Stimulated activated naive CD8-positive, alpha-beta T cell treated with anti-CD3 and anti-CD28 coated beads, Interleukin-15, Interleukin-2, amounts not matched to agents 100 ng/mL and 50 ng/mL, for 24 hours (primary cell): ENCODE measurements at regions not wholly inside any gene's neighbourhood (a gene's known extent, or its start where the extent isn't known, plus 50 kb on each side); places are given as distances from the start of the nearest gene placed in this dataset.

Experiments
- H3K27ac Mint-ChIP-seq: one replicate; pipeline ENCODE4 v1.8.0; 2021; ENCODE audit warnings: mild to moderate bottlenecking, mixed read lengths
- H3K27me3 Mint-ChIP-seq: one replicate; pipeline ENCODE4 v1.8.0; 2021; ENCODE audit warnings: mixed read lengths
- H3K36me3 Mint-ChIP-seq: one replicate; pipeline ENCODE4 v1.8.0; 2021; ENCODE audit warnings: low read depth, mixed read lengths
- H3K4me1 Mint-ChIP-seq: one replicate; pipeline ENCODE4 v1.8.0; 2021; ENCODE audit warnings: low read depth, mixed read lengths
- H3K4me3 Mint-ChIP-seq: one replicate; pipeline ENCODE4 v1.8.0; 2021; ENCODE audit warnings: mild to moderate bottlenecking, mixed read lengths
- H3K9me3 Mint-ChIP-seq: one replicate; pipeline ENCODE4 v1.8.0; 2021; ENCODE audit warnings: mixed read lengths

DNA sequence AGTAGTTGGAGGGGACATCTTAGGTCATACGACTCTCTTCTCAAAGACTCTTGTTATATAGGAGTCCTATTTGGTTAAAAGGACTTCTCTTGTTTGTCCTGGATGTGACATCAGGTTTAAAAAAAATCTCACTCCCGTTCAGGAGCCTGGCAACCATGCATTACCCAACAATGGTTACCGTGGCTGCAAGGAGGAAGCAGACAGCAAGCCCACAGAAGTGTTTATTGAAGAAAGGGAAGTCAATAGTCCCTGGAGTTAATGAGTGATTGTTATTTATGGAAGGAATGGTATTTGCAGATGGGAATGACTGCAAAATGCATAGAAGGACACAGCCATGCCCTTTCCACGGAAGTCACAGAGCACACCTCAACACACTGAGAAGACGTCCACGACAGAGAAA lies 75.9 kb upstream of the ENPP6 start:
- no peaks in the 10 kb centered on the region for H3K9me3 Mint-ChIP-seq
- H3K27me3 Mint-ChIP-seq = peaks cover 5% of the 10 kb centered on the region
- H3K4me1 Mint-ChIP-seq = peaks cover 25% of the 10 kb centered on the region
- no peaks in the 10 kb centered on the region for H3K36me3 Mint-ChIP-seq
- H3K27ac Mint-ChIP-seq = no peak overlapping the region
- H3K4me3 Mint-ChIP-seq = no peak overlapping the region

DNA sequence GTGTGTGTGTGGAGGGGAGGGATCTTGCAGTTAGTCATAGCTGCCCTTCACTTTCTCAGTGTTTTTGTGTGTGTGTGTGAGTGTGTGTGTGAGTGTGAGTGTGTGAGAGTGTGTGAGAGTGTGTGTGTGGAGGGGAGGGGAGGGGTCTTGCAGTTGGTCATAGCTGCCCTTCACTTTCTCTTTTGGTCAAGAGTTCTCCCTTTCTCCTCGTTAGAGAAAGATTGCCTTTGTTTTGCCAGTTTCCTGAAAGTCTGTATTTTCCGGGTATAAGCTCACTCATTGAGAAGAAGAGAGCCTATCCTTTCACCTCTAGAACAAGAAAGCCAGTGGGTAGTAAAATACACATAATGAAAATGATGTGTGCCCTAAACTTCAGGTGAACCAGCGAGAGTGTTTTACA lies 75.2 kb upstream of the ENPP6 start:
- Mint-ChIP-seq H3K4me3 (no peak overlapping the region), H3K27ac (no peak overlapping the region), H3K9me3 (no peaks in the 10 kb centered on the region), H3K36me3 (no peaks in the 10 kb centered on the region), H3K4me1 (peaks cover 32% of the 10 kb centered on the region), H3K27me3 (peaks cover 5% of the 10 kb centered on the region)

DNA sequence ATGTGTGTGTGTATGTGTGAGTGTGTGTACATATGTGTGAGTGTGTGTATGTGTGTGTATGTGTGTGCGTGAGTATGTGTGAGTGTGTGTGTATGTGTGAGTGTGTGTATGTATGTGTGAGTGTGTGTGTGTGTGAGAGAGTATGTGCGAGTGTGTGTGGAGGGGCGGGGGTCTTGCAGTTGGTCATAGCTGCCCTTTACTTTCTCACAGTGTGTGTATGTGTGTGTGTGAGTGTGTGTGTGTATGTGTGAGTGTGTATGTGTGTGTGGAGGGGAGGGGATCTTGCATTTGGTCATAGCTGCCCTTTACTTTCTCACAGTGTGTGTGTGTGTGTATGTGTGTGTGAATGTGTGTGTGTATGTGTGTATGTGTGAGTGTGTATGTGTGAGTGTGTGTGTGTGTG lies 74.8 kb upstream of the ENPP6 start:
- no peak overlapping the region for H3K27ac Mint-ChIP-seq
- peaks cover 5% of the 10 kb centered on the region for H3K27me3 Mint-ChIP-seq
- no peaks in the 10 kb centered on the region for H3K36me3 Mint-ChIP-seq
- H3K4me1 Mint-ChIP-seq = peaks cover 36% of the 10 kb centered on the region
- no peaks in the 10 kb centered on the region for H3K9me3 Mint-ChIP-seq
- H3K4me3 Mint-ChIP-seq = no peak overlapping the region

DNA sequence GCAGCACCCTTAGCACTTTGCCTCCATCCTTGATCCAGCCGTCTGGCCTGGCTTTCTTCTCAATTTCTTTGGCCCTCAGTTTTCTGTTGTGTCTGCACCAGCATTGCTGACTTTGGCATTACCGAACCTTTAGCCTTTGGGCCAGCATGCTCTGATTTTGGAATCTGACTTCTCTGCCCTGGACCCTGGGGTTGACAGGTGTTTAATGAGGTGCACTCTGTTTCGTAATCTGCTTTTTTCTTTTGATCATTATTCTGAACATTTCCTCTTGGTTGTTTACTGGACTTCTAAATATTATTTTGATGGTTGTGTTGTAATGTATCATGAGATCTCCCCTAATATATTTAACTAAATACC lies 71.5 kb upstream of the ENPP6 start:
- Mint-ChIP-seq H3K27me3 (no peaks in the 10 kb centered on the region), H3K4me1 (peaks cover 50% of the 10 kb centered on the region), H3K36me3 (no peaks in the 10 kb centered on the region), H3K27ac (peak overlapping the region; percentile 89), H3K9me3 (no peaks in the 10 kb centered on the region), H3K4me3 (peak overlapping the region; percentile 40)

DNA sequence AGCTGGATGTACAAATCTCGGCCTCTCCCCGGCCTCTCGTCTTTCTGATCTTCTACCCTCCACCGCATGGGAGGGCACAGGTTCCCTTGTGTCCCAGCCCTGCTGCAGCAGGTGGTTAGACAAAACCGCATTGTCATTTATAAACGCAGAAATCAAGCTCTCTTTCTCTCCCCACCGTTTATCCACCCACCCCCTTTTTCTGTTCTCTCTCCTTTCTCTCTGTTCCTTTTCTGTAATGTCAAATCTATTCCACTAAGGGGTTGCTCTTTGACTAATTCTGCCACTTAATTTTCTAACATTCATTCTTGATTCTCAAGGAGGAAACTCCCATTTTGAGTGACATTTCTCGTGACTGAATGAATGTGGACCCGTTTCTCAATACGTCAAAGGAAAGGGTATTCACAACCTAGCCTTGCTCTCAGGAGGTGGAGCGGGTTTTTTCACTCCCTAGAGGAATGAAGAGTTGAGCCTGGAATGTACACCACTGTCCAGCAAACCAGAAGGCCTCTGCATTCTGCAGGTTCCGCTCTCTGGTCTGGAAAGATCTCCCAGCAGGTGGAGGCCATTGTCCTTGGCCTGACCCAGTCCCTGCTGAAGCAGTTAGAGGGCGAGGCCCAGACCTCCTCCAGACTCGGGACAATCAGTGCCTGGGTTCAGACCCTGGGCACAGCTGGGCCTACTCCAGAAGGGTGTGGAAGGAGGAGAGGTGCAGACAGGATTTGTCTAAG lies 70.9 kb upstream of the ENPP6 start:
- H3K27me3 Mint-ChIP-seq = no peaks in the 10 kb centered on the region
- H3K9me3 Mint-ChIP-seq = no peaks in the 10 kb centered on the region
- H3K4me3 Mint-ChIP-seq = peak overlapping the region; percentile 63
- H3K4me1 Mint-ChIP-seq = peaks cover 53% of the 10 kb centered on the region
- H3K27ac Mint-ChIP-seq = peak overlapping the region; percentile 89
- H3K36me3 Mint-ChIP-seq = no peaks in the 10 kb centered on the region

DNA sequence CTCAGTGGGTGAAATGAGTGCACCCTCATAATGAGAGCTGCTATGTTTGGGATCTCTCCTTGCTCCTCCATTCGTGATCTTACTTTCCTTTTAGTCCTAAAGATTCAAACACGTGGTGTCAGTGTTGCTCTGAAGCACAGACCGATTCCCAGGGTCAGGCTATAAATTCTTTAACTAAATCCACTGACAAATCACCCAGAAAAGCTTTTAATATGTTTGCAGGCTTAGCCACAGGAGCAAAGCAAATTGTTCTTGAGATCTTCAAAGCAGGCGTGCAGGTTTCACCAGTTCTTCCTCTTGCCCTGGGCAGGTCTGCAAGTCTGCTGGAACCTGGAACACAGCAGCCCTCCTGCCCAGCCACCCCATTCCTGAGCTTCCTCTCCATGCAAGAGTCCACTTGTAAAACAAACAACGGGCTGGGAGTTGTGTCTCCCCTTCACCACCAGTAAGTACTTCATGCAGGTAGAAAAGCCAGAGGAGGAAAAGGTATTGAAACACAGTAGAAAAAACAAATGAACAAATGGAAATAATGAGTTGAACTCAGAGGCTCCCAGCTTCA lies 70.1 kb upstream of the ENPP6 start:
- Mint-ChIP-seq H3K27ac (peak overlapping the region; percentile 89), H3K9me3 (no peaks in the 10 kb centered on the region), H3K27me3 (no peaks in the 10 kb centered on the region), H3K4me1 (peaks cover 62% of the 10 kb centered on the region), H3K36me3 (no peaks in the 10 kb centered on the region), H3K4me3 (peak overlapping the region; percentile 63)

DNA sequence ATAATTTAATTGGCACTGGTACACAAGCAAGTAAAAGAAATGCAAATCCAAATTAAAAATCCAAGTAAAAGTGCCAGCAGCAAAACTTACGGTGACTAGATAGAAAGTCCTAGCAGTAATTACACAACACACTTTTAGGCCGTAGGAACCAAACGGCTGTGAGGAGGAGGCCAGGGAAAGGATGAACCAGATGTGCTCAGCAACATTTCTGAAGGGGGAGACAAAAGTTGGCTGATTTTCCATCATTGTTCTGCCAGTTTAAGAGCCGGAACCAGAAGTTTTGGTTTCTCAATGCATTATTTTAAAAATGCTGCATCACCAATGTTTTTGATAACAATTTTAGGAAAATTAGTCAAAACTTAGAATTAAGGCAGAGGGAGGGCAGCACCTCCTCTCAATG lies 68.7 kb upstream of the ENPP6 start:
- Mint-ChIP-seq H3K27ac (no peak overlapping the region), H3K4me3 (no peak overlapping the region), H3K36me3 (no peaks in the 10 kb centered on the region), H3K27me3 (no peaks in the 10 kb centered on the region), H3K4me1 (peaks cover 76% of the 10 kb centered on the region), H3K9me3 (no peaks in the 10 kb centered on the region)

DNA sequence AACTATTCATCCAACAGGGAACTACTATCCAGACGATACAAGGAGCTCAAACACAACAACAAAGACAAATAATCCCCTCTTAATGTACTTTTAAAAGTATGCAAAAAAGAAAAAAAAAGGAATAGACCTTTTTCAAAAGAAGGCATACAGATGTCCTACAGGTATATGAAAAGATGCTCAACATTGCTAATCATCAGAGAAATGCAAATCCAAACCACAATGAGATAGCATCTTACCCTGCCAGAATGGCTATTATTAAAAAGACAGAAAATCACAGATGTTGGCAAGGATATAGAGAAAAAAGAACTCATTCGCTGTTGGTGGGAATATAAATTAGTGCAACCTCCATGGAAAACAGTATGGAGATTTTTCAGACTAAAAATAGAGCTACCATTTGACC lies 67.1 kb upstream of the ENPP6 start:
- Mint-ChIP-seq H3K36me3 (no peaks in the 10 kb centered on the region), H3K27ac (no peak overlapping the region), H3K4me1 (peaks cover 79% of the 10 kb centered on the region), H3K27me3 (no peaks in the 10 kb centered on the region), H3K9me3 (no peaks in the 10 kb centered on the region), H3K4me3 (no peak overlapping the region)

DNA sequence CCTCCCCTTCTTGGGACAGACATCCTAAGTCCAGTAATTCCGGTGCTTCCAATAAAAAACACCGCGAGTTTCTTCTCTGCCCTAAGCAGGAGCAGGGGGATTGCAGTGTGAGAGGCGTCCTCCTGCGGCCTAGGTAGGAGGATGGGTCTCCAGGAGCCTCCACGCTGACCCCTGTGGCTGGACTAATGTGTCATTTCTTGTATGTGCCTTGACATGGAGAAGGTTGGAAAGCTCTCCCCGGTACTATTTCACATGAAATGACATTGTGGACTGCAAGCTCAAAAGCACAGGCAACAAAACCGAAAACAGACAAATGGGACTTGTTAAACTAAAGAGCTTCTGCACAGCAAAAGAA lies 66.6 kb upstream of the ENPP6 start:
- Mint-ChIP-seq H3K36me3 (no peaks in the 10 kb centered on the region), H3K9me3 (no peaks in the 10 kb centered on the region), H3K4me3 (no peak overlapping the region), H3K4me1 (peaks cover 78% of the 10 kb centered on the region), H3K27ac (no peak overlapping the region), H3K27me3 (no peaks in the 10 kb centered on the region)

DNA sequence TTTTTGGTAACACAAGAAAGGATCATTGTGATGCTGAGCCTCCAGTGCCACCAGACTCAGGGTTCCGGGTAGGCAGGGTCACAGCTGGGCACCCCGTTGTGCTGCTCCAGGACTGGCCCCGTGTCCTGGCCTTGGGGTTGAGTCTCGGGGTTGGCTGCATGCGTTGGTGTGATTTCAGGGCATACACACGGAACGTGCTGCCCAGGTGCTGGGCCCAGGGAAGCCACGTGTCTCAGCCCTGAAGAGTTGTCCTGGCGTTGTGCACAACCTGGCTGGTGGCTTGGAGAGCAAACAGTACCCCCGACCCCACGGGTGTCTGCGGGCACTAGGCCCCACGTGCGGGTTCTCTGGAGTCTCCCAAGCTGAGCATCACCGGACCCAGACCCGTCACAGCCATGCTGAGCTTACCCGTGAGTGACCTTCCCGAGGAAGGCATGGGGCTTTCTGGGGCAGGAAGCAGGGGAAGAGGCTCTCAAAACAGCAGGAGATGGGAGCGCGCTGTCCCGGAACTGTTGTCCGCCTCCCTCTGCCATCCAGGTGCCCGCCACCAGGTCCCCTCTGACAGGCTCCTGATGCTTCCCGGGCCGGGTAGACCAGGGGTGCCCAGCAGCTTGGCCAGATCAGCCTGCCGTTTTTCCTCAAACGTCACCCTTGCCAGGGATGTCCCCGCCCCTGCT lies 66.1 kb upstream of the ENPP6 start:
- H3K4me1 Mint-ChIP-seq = peaks cover 73% of the 10 kb centered on the region
- no peaks in the 10 kb centered on the region for H3K27me3 Mint-ChIP-seq
- no peak overlapping the region for H3K4me3 Mint-ChIP-seq
- no peaks in the 10 kb centered on the region for H3K9me3 Mint-ChIP-seq
- H3K27ac Mint-ChIP-seq = no peak overlapping the region
- peaks cover under 1% of the 10 kb centered on the region for H3K36me3 Mint-ChIP-seq

DNA sequence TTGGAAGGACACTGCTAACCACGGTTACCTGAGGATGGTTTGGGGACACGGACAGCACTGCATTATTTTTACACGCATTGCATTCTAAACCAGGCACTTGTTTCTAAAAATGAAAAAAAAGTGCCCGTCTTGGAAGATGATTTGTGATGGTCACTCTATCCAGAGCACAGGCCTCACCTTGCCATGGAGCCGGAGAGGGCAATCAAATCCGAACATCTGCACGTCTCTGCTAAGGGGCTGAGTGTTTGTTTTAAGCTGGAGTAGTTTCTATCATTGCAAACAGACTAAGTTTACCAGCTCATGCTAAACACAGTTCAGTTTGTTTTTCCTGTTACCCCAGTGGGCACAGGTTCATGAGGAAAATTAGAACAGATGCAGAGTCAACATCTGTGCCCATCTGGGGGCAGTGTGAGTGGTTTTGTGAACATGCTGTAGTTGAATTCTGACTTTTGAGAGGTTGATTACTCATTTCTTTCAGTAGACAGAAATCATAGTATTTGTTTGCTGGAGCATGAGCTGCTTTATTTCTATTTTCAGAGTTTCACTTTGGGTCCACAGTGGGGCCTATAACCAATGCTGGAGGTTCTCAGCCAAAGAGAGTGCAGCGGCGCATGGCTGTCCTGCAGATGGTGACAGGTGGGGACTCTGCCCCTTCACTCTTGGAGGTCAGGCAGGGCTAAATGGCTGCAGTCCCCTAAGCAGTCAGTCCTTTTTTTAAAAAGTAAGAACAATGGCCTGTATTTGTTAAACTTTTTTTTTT lies 65.4 kb upstream of the ENPP6 start:
- H3K9me3 Mint-ChIP-seq = no peaks in the 10 kb centered on the region
- H3K27me3 Mint-ChIP-seq = no peaks in the 10 kb centered on the region
- peak overlapping the region; percentile 66 for H3K4me3 Mint-ChIP-seq
- peaks cover 73% of the 10 kb centered on the region for H3K4me1 Mint-ChIP-seq
- peaks cover 3% of the 10 kb centered on the region for H3K36me3 Mint-ChIP-seq
- peak overlapping the region; percentile 83 for H3K27ac Mint-ChIP-seq

DNA sequence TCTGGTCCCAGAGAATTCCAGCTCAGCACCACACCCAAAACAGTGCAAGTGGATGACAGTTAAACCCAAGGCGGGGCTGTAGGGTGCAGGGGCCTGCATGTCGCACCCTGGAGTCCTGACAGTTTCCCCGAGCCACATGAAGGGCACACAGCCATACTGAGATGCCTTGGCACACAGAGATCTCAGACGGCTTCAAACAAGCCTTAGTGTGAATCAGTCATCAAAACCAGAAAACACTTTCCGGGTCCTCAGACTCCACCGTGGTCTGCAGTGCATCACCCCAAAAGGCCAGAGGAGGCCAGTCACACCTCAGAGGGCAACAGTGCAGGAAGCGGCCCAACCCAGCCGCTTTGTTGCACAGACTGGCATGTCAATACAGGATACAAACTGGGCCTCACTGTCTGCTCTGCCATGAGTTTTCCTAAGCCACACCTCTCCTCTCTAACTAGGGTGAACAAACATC lies 64.6 kb upstream of the ENPP6 start:
- Mint-ChIP-seq H3K27me3 (no peaks in the 10 kb centered on the region), H3K4me3 (peak overlapping the region; percentile 61), H3K4me1 (peaks cover 71% of the 10 kb centered on the region), H3K27ac (peak overlapping the region; percentile 83), H3K36me3 (peaks cover 3% of the 10 kb centered on the region), H3K9me3 (no peaks in the 10 kb centered on the region)

DNA sequence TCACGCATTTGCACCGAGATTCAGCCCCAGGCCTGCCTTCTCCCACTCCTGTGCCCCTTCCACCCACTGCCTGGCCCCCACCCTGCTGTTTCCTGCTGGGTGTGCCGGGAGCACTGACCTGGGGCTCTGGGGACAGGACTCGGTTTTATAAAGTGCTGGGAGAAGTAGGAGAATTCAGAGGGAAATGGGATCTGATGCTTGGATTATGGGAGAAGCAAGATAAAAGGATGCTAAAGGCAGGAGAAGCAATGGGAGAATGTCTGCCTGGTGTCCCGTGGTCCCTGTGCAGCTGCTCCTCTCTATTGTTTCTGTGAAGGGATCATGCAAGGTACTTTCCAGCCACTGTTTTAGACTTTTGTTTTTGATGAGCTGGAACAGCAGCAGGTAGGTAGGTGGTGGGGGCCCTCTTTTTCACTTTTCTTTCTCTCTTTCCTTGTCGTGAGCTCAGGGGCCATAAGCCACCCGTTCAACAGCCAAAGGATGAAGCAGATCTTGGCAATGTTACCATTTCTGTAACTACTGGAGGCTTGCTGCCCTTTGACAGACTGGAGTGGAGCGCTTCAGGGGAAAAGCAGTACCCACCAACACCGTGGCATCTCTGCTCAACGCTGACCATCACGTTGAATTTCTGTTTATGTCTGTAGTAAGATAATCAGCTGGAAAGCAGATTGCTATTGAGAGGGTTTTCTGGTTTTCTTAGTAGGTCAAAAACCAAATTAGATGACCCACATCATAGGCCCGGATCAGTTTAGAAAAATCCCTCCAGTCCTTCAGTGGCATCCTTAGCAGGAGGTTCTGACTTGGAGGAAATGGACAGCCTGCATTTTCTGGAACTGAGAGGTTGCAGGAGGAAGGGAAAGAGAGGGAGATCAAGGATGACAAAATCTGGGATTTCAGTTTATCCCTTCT lies 63.8 kb upstream of the ENPP6 start:
- H3K27me3 Mint-ChIP-seq = no peaks in the 10 kb centered on the region
- peaks cover 7% of the 10 kb centered on the region for H3K36me3 Mint-ChIP-seq
- peak overlapping the region; percentile 83 for H3K27ac Mint-ChIP-seq
- peaks cover 4% of the 10 kb centered on the region for H3K9me3 Mint-ChIP-seq
- H3K4me3 Mint-ChIP-seq = peak overlapping the region; percentile 61
- peaks cover 71% of the 10 kb centered on the region for H3K4me1 Mint-ChIP-seq

DNA sequence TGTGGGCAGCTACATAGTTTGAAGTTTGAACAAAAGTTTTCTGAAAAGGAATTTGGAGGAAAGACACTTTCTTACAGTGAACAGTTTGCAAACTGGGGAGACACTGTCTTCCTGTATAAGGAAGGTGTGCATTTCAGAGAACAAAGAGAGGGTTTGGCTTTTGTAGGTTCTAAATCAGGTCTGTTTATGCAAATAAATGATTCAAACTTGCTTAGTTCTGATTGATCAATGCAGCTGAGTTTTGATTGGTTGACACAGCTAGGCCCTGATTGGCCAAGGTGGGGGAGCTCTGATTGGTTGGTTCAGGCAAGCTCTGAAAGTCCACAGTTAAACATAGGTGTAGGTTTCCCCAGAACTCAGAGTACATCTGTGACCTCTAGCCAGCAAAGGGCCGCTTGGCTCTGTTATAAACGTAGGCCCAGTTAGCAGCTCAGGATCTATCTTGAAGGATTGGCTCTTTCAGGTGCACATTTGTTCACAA lies 63.0 kb upstream of the ENPP6 start:
- Mint-ChIP-seq H3K4me3 (no peak overlapping the region), H3K4me1 (peaks cover 74% of the 10 kb centered on the region), H3K36me3 (peaks cover 10% of the 10 kb centered on the region), H3K27me3 (no peaks in the 10 kb centered on the region), H3K9me3 (peaks cover 12% of the 10 kb centered on the region), H3K27ac (peak overlapping the region; percentile 83)
